ENCODE measurements at regions not wholly inside any gene's neighbourhood (a gene's known extent, or its start where the extent isn't known, plus 50 kb on each side); places are given as distances from the start of the nearest gene placed in this dataset.

GRCh38 chr4:138894011-138894410 is 121.6 kb upstream of the NOCT start:
- TF ChIP-seq CTCF (IDR thresholded peaks at IDR 0.05; ENCODE audit: low read length) (no peak), EZH2 (optimal IDR thresholded peaks at IDR 0.05; ENCODE audit: low read depth, low read length) (no peak), EZH2phosphoT487 (IDR thresholded peaks at IDR 0.05; ENCODE audit: low read length) (no peak)
